SJCRH30 (cell line): ENCODE measurements at regions not wholly inside any gene's neighbourhood (a gene's known extent, or its start where the extent isn't known, plus 50 kb on each side); places are given as distances from the start of the nearest gene placed in this dataset.
"Not testable (repeated sequence)": the region's sequence is repeated elsewhere in the genome, so short reads cannot be mapped to it uniquely, and the experiment has no call there.

Experiments
- DNase-seq, 2 experiments: peaks; one replicate each; pipeline ENCODE4 v3.0.0-alpha.2; 2015 to 2020
- H3K27ac ChIP-seq: fragments of 250-450 bp; sonication (Bioruptor Pico); 2 replicates; pipeline ENCODE4 v1.5.1; 2020; ENCODE audit warnings: mild to moderate bottlenecking, moderate library complexity
- H3K27me3 ChIP-seq: fragments of 250-450 bp; sonication (Bioruptor Pico); 2 replicates; pipeline ENCODE4 v1.5.1; 2020; ENCODE audit warnings: mild to moderate bottlenecking, moderate library complexity
- H3K36me3 ChIP-seq: fragments of 250-450 bp; sonication (Bioruptor Pico); 2 replicates; pipeline ENCODE4 v1.5.1; 2020; ENCODE audit warnings: mild to moderate bottlenecking, moderate library complexity
- H3K4me1 ChIP-seq: fragments of 250-450 bp; sonication (Bioruptor Pico); 2 replicates; pipeline ENCODE4 v1.5.1; 2020; ENCODE audit warnings: mild to moderate bottlenecking, moderate library complexity
- H3K4me3 ChIP-seq: fragments of 250-450 bp; sonication (Bioruptor Pico); 2 replicates; pipeline ENCODE4 v1.5.1; 2020; ENCODE audit warnings: mild to moderate bottlenecking, moderate library complexity
- H3K9me3 ChIP-seq: fragments of 250-450 bp; sonication (Bioruptor Pico); replicated peaks from 2 replicates; pipeline ENCODE4 v1.5.1; 2020; ENCODE audit warnings: mild to moderate bottlenecking, moderate library complexity

GRCh38 chr2:111671426-111672150, 212.4 kb downstream of the ANAPC1 start:
- Histone ChIP-seq H3K4me3 (no peak overlapping the region), H3K27ac (no peak overlapping the region), H3K27me3 (no peaks in the 10 kb centered on the region), H3K36me3 (no peaks in the 10 kb centered on the region), H3K4me1 (peaks cover 7% of the 10 kb centered on the region), H3K9me3 (no peaks in the 10 kb centered on the region)
- DNase-seq = no peak

GRCh38 chr2:111672641-111673040, 211.4 kb downstream of the ANAPC1 start:
- not testable (repeated sequence) for DNase-seq, H3K27ac ChIP-seq, H3K27me3 ChIP-seq, H3K4me1 ChIP-seq, H3K4me3 ChIP-seq, H3K9me3 ChIP-seq, H3K36me3 ChIP-seq

GRCh38 chr2:111673526-111673925, 210.5 kb downstream of the ANAPC1 start:
- H3K27me3 ChIP-seq = no peaks in the 10 kb centered on the region
- H3K9me3 ChIP-seq = no peaks in the 10 kb centered on the region
- H3K4me1 ChIP-seq = peaks cover 15% of the 10 kb centered on the region
- no peaks in the 10 kb centered on the region for H3K36me3 ChIP-seq
- H3K27ac ChIP-seq = no peak overlapping the region
- DNase-seq = no peak
- H3K4me3 ChIP-seq = no peak overlapping the region

- Histone ChIP-seq H3K4me1 (peaks cover 21% of the 10 kb centered on the region), H3K4me3 (no peak overlapping the region), H3K36me3 (no peaks in the 10 kb centered on the region), H3K27me3 (no peaks in the 10 kb centered on the region), H3K9me3 (no peaks in the 10 kb centered on the region), H3K27ac (no peak overlapping the region)
- DNase-seq = no peak
Measured at GRCh38 chr2:111675419-111676194, 208.4 kb downstream of the ANAPC1 start.

GRCh38 chr2:111676291-111676822, 207.6 kb downstream of the ANAPC1 start:
- peak in 1 of 2 experiments; percentile 27 for DNase-seq
- H3K27ac ChIP-seq = no peak overlapping the region
- peaks cover 21% of the 10 kb centered on the region for H3K4me1 ChIP-seq
- no peaks in the 10 kb centered on the region for H3K27me3 ChIP-seq
- no peak overlapping the region for H3K4me3 ChIP-seq
- no peaks in the 10 kb centered on the region for H3K36me3 ChIP-seq
- 0 out of 2 replicates have a peak, but pooled peaks cover 4% of the 10 kb centered on the region for H3K9me3 ChIP-seq

- H3K27me3 ChIP-seq = no peaks in the 10 kb centered on the region
- peak overlapping the region; percentile 21 for H3K27ac ChIP-seq
- 0 out of 2 replicates have a peak, but pooled peaks cover 4% of the 10 kb centered on the region for H3K9me3 ChIP-seq
- DNase-seq = peak; percentile 45 to 63
- H3K4me3 ChIP-seq = peak overlapping the region; percentile 20
- peaks cover 21% of the 10 kb centered on the region for H3K4me1 ChIP-seq
- no peaks in the 10 kb centered on the region for H3K36me3 ChIP-seq
Measured at GRCh38 chr2:111678161-111678560, 205.8 kb downstream of the ANAPC1 start.

GRCh38 chr2:111678651-111679050, 205.3 kb downstream of the ANAPC1 start:
- Histone ChIP-seq H3K4me3 (peak overlapping the region; percentile 20), H3K36me3 (no peaks in the 10 kb centered on the region), H3K27ac (peak overlapping the region; percentile 21), H3K9me3 (0 out of 2 replicates have a peak, but pooled peaks cover 4% of the 10 kb centered on the region), H3K27me3 (no peaks in the 10 kb centered on the region), H3K4me1 (peaks cover 21% of the 10 kb centered on the region)
- peak in 1 of 2 experiments; percentile 48 for DNase-seq

GRCh38 chr2:111679202-111679601, 204.8 kb downstream of the ANAPC1 start:
- no peaks in the 10 kb centered on the region for H3K27me3 ChIP-seq
- H3K4me3 ChIP-seq = no peak overlapping the region
- peaks cover 21% of the 10 kb centered on the region for H3K4me1 ChIP-seq
- no peak overlapping the region for H3K27ac ChIP-seq
- 0 out of 2 replicates have a peak, but pooled peaks cover 4% of the 10 kb centered on the region for H3K9me3 ChIP-seq
- H3K36me3 ChIP-seq = no peaks in the 10 kb centered on the region
- DNase-seq = no peak

GRCh38 chr2:111684611-111685010, 199.4 kb downstream of the ANAPC1 start:
- Histone ChIP-seq H3K9me3 (0 out of 2 replicates have a peak, but pooled peaks cover 4% of the 10 kb centered on the region), H3K4me1 (no peaks in the 10 kb centered on the region), H3K27ac (no peak overlapping the region), H3K36me3 (no peaks in the 10 kb centered on the region), H3K4me3 (no peak overlapping the region), H3K27me3 (no peaks in the 10 kb centered on the region)
- no peak for DNase-seq

GRCh38 chr2:111685342-111685741, 198.7 kb downstream of the ANAPC1 start:
- no peak overlapping the region for H3K27ac ChIP-seq
- H3K36me3 ChIP-seq = no peaks in the 10 kb centered on the region
- no peak overlapping the region for H3K4me3 ChIP-seq
- no peaks in the 10 kb centered on the region for H3K4me1 ChIP-seq
- H3K27me3 ChIP-seq = no peaks in the 10 kb centered on the region
- H3K9me3 ChIP-seq = 0 out of 2 replicates have a peak, but pooled peaks cover 4% of the 10 kb centered on the region
- DNase-seq = no peak

- Histone ChIP-seq H3K4me1 (no peaks in the 10 kb centered on the region), H3K27me3 (no peaks in the 10 kb centered on the region), H3K4me3 (no peak overlapping the region), H3K36me3 (no peaks in the 10 kb centered on the region), H3K27ac (no peak overlapping the region), H3K9me3 (no peaks in the 10 kb centered on the region)
- DNase-seq = no peak
Measured at GRCh38 chr2:111686994-111687393, 197.0 kb downstream of the ANAPC1 start.

- no peaks in the 10 kb centered on the region for H3K9me3 ChIP-seq
- no peak overlapping the region for H3K27ac ChIP-seq
- H3K27me3 ChIP-seq = no peaks in the 10 kb centered on the region
- DNase-seq = no peak
- H3K36me3 ChIP-seq = no peaks in the 10 kb centered on the region
- H3K4me3 ChIP-seq = no peak overlapping the region
- H3K4me1 ChIP-seq = no peaks in the 10 kb centered on the region
Measured at GRCh38 chr2:111687911-111688310, 196.1 kb downstream of the ANAPC1 start.

GRCh38 chr2:111688482-111688881, 195.5 kb downstream of the ANAPC1 start:
- H3K27ac ChIP-seq = no peak overlapping the region
- H3K4me1 ChIP-seq = no peaks in the 10 kb centered on the region
- H3K36me3 ChIP-seq = no peaks in the 10 kb centered on the region
- DNase-seq = peak; percentile 51 to 70
- no peaks in the 10 kb centered on the region for H3K27me3 ChIP-seq
- no peaks in the 10 kb centered on the region for H3K9me3 ChIP-seq
- no peak overlapping the region for H3K4me3 ChIP-seq

- no peaks in the 10 kb centered on the region for H3K4me1 ChIP-seq
- no peak overlapping the region for H3K4me3 ChIP-seq
- no peaks in the 10 kb centered on the region for H3K36me3 ChIP-seq
- H3K27me3 ChIP-seq = no peaks in the 10 kb centered on the region
- no peak for DNase-seq
- no peak overlapping the region for H3K27ac ChIP-seq
- no peaks in the 10 kb centered on the region for H3K9me3 ChIP-seq
Measured at GRCh38 chr2:111689174-111689573, 194.8 kb downstream of the ANAPC1 start.

- Histone ChIP-seq H3K4me1 (no peaks in the 10 kb centered on the region), H3K9me3 (no peaks in the 10 kb centered on the region), H3K4me3 (no peak overlapping the region), H3K36me3 (no peaks in the 10 kb centered on the region), H3K27ac (no peak overlapping the region), H3K27me3 (no peaks in the 10 kb centered on the region)
- no peak for DNase-seq
Measured at GRCh38 chr2:111689941-111690340, 194.1 kb downstream of the ANAPC1 start.
